GM12891 (cell line): ENCODE measurements at regions not wholly inside any gene's neighbourhood (a gene's known extent, or its start where the extent isn't known, plus 50 kb on each side); places are given as distances from the start of the nearest gene placed in this dataset.

ENCODE experiments used
- POLR2AphosphoS5 ChIP-seq: IDR thresholded peaks from 2 replicates; pipeline ENCODE4 v1.6.1; 2011; ENCODE audit warnings: low read depth, low read length, control low read depth
- TAF1 ChIP-seq: IDR thresholded peaks from 2 replicates; pipeline ENCODE4 v1.6.1; 2011; ENCODE audit warnings: low read depth, low read length, control low read depth

DNA sequence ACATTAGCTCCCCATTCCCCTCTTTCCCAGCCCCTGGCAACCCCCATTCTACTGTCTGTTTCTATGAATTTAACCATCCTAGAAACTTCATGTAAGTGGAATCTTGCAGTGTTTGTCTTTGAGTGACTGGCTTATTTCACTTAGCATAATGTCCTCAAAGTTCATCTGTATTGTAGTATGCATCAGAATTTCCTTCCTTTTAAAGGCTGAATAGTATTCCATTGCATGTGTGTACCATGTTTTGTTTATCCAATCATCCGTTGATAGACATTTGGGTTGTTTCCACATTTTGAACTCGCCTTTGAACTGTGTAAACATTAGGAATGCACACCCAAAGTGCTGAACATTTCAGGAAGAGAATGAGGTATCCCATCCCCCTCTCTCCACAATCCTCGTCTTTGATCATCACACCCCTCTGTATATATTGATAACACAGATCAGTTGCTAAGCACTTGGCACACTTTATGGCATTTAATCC lies 56.4 kb upstream of the PLAC1 start:
- no peak for TF ChIP-seq TAF1
- TF ChIP-seq POLR2AphosphoS5: no peak
